GM18951 (cell line): ENCODE measurements at regions not wholly inside any gene's neighbourhood (a gene's known extent, or its start where the extent isn't known, plus 50 kb on each side); places are given as distances from the start of the nearest gene placed in this dataset.

ENCODE experiments used
- POLR2A ChIP-seq: IDR thresholded peaks from 4 replicates; pipeline ENCODE4 v1.6.1; 2011; ENCODE audit warnings: mild to moderate bottlenecking; ENCODE audit not compliant: insufficient read length, insufficient read depth; ENCODE audit errors: extremely low read depth
- in situ Hi-C: fragments of 300-500 bp; cut with MboI; formaldehyde crosslinking; loops from one replicate; pipeline ENCODE4 v1.12.0; 2022; ENCODE audit warnings: low sequenced_read_pairs, mixed read lengths, inconsistent platforms; ENCODE audit not compliant: unreplicated experiment

DNA sequence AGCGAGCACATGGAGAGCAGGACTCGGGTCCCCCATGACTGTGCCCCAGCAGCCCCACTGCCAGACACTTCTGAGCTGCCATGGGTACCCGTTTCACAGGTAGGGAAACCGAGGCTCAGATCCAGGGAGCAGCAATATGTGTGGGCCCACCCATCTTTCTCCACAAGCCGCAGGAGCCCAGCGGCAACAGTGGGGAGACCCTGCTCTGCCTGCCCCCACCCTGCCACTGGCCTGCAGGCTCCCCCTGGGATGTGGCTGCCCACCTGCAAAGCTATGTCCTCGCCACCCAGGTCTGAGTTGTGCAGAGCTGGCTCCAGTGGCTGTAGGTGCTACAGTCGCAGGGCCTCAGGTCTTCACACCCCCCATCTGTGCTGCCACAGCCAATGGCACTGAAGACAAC lies 50.6 kb upstream of the C1QTNF9B start:
- TF ChIP-seq POLR2A, result no peak
- in situ Hi-C loops, result no loop called here

GRCh38 chr13:23949200-23949599 lies 51.9 kb upstream of the C1QTNF9B start:
- no peak for TF ChIP-seq POLR2A

GRCh38 chr13:23949736-23950135 lies 52.4 kb upstream of the C1QTNF9B start:
- TF ChIP-seq POLR2A, result no peak
- in situ Hi-C loops, result no loop called here

More at GRCh38 chr13:23949200-23949599, 51.9 kb upstream of the C1QTNF9B start:
- in situ Hi-C loops, result no loop called here

GRCh38 chr13:23950736-23951510 lies 53.6 kb upstream of the C1QTNF9B start:
- in situ Hi-C loops, result no loop called here
- TF ChIP-seq POLR2A, result no peak

- in situ Hi-C loops, result no loop called here
- no peak for TF ChIP-seq POLR2A
Measured at GRCh38 chr13:23952796-23953195, 55.5 kb upstream of the C1QTNF9B start.

- in situ Hi-C loops, result no loop called here
- TF ChIP-seq POLR2A, result no peak
Measured at GRCh38 chr13:23953860-23954512, 56.7 kb upstream of the C1QTNF9B start.

DNA sequence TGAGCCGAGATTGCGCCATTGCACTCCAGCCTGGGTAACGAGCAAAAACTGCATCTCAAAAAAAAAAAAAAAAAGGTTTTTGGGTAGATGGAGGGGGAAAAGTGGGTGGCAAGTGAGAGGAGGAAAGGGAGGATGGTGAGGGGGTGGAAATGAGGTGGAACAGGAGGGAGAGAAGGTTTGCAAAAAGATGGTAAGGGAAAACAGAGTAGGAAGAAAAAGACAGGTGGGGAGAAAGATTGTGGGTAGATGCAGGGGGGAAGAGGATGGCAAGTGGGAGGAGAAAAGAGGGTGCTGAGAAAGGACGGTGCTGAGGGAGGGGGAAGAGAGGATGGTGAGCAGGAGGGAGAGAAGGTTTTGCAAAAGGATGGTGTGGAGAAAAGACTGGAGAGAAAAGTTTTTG lies 57.8 kb upstream of the C1QTNF9B start:
- in situ Hi-C loops, result no loop called here
- TF ChIP-seq POLR2A, result no peak

DNA sequence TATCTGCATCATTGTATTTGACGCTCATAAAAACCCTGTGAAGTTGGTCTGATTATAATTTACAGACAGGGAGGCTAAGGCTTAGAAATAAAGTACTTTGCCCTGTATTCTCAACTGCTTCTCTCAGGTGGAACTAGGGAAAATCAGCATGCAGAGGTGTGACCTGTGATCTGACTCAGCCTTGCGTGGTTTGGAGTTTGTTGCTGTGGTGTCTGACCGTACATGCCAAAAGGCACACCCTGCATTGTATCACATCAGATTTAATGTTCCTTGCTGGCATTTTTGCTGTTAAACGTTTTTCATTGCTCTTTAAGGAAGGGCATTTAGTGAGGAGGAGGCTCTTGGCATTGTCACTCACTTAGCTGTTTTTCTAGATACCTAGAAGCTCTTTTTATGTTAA lies 58.8 kb upstream of the C1QTNF9B start:
- in situ Hi-C loops, result no loop called here
- no peak for TF ChIP-seq POLR2A

DNA sequence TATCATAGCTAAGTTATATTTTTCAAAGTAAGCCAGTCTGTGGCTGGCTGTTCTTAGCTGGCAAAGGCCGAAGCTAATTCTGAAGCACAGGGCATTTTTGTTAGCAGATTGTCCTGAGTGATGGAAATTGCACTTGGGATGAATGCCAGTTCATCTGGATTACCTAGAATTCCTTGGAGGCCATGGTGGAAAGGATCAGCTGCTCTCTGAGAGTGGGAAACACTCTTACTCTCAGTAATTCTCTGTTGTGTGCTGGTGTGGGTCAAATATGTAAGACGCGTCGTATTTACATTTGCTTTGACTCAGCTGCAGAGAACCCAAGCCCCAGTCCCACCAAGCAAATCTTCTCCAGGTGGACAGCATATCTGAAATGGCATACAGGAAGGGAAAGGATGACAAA lies 60.7 kb upstream of the C1QTNF9B start:
- in situ Hi-C loops, result no loop called here

DNA sequence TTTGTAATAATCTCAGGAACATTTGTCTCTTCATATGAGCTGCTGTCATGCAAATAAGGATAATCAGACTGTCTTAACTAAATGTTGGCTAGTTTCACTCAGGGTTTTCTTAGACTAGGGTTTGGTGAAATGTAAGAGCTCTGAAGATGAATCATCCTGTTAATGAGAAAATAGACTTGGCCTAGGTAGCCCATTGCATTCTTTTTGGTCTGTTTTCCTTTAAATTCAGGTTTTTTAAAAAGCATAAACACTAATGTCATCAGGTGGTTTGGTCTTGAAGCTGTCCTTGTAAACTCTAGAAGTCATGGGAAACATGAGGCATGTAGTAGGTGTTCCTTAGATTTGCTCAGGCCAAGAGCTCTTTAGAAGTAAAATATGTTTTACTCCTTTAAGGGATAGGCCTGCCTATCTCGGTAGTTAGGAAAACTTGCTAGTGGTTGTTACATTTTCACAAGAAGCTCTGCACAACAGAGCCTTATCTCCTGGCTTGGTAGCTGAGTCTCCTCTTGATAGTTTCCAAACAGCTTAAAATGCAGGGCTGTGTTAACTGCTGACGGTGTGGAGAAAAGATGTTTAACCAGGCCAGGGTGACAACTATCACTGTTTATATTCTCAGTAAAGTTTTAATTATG lies 62.0 kb upstream of the C1QTNF9B start:
- TF ChIP-seq POLR2A, result no peak
- in situ Hi-C loops, result no loop called here

More for the DNA sequence above, 60.7 kb upstream of the C1QTNF9B start:
- TF ChIP-seq POLR2A, result no peak

GRCh38 chr13:23960566-23961156 lies 63.4 kb upstream of the C1QTNF9B start:
- in situ Hi-C loops, result no loop called here
- no peak for TF ChIP-seq POLR2A

- TF ChIP-seq POLR2A, result no peak
- in situ Hi-C loops, result no loop called here
Measured at GRCh38 chr13:23963184-23963931, 66.1 kb upstream of the C1QTNF9B start.

DNA sequence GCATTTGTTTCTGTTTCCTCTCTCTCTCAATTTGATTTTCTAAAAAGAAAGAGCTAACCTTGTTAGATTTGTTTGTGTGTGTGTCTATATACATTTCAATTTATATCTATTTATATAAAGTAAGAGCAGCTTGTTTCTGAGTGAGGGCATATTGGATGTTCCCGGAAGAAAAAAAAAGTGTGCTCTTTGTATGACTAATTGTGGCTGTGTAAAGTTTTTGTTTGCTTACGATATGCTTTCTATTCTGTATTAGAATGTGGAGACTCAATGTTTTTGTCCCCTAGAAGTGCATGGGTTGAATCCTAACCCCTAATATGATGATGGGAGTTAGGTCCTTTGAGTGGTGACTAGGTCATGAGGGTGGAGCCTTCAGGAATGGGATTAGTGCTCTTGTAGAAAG lies 66.6 kb upstream of the C1QTNF9B start:
- TF ChIP-seq POLR2A, result no peak

GRCh38 chr13:23965346-23965745 lies 68.0 kb upstream of the C1QTNF9B start:
- no peak for TF ChIP-seq POLR2A
- in situ Hi-C loops, result no loop called here

More for the DNA sequence above, 66.6 kb upstream of the C1QTNF9B start:
- in situ Hi-C loops, result no loop called here
